Liver (tissue), 8 donors: ENCODE measurements at regions not wholly inside any gene's neighbourhood (a gene's known extent, or its start where the extent isn't known, plus 50 kb on each side); places are given as distances from the start of the nearest gene placed in this dataset.

Source experiments
- DNase-seq: peaks from one replicate; pipeline ENCODE4 v3.0.0-alpha.2; 2017; ENCODE audit warnings: low spot score
- H3K27ac ChIP-seq, 2 donors: one replicate each; pipeline ENCODE4 v1.7.0; 2013; ENCODE audit warnings: inconsistent platforms in 2 of 2, low read length in 2 of 2, control low read depth in 1 of 2, low read depth in 1 of 2, mild to moderate bottlenecking in 1 of 2
- H3K27me3 ChIP-seq, 4 donors: one replicate each; pipeline versions ENCODE4 v1.6.1 to v1.7.0; 2013; ENCODE audit warnings: low read length in 3 of 4, inconsistent platforms in 1 of 4, mild to moderate bottlenecking in 1 of 4, moderate library complexity in 1 of 4; ENCODE audit not compliant: control insufficient read depth in 4 of 4, insufficient read depth in 4 of 4
- H3K36me3 ChIP-seq, 4 donors: one replicate each; pipeline versions ENCODE4 v1.6.1 to v1.7.0; 2013; ENCODE audit warnings: low read length in 3 of 4, mild to moderate bottlenecking in 3 of 4, low read depth in 1 of 4, moderate library complexity in 1 of 4; ENCODE audit not compliant: control insufficient read depth in 4 of 4, insufficient read depth in 3 of 4
- H3K4me1 ChIP-seq, 4 donors: one replicate each; pipeline versions ENCODE4 v1.6.1 to v1.7.0; 2013; ENCODE audit warnings: low read length in 3 of 4, mild to moderate bottlenecking in 3 of 4, moderate library complexity in 1 of 4; ENCODE audit not compliant: control insufficient read depth in 4 of 4, insufficient read depth in 4 of 4
- H3K4me3 ChIP-seq, 3 donors: one replicate each; pipeline versions ENCODE4 v1.6.1 to v1.7.0; 2013; ENCODE audit warnings: low read length in 3 of 3, control low read depth in 1 of 3, low read depth in 1 of 3, mild to moderate bottlenecking in 1 of 3
- H3K9ac ChIP-seq, 2 donors: one replicate each; pipeline ENCODE4 v1.7.0; 2013; ENCODE audit warnings: low read length in 2 of 2, mild to moderate bottlenecking in 2 of 2, moderate library complexity in 2 of 2, control low read depth in 1 of 2, low read depth in 1 of 2
- H3K9me3 ChIP-seq, 4 donors: one replicate each; pipeline versions ENCODE4 v1.6.1 to v1.7.0; 2013; ENCODE audit warnings: low read length in 3 of 4; ENCODE audit not compliant: control insufficient read depth in 4 of 4
- ATF3 ChIP-seq: IDR thresholded peaks from 2 replicates; pipeline ENCODE4 v1.6.1; 2016; ENCODE audit warnings: antibody characterized with exemption
- CTCF ChIP-seq: fragments of 150-350 bp; IDR thresholded peaks from 2 replicates; pipeline ENCODE4 v1.5.1; 2017; ENCODE audit warnings: improper control_type of control experiment, low read depth, low read length; ENCODE audit not compliant: missing input control
- EGR1 ChIP-seq, 2 donors: IDR thresholded peaks; 2 replicates each; pipeline ENCODE4 v1.6.1; 2016 to 2018; ENCODE audit warnings: antibody characterized with exemption in 2 of 2, low read depth in 2 of 2
- FOXA1 ChIP-seq: IDR thresholded peaks from 2 replicates; pipeline ENCODE4 v1.6.1; 2016; ENCODE audit warnings: antibody characterized with exemption
- FOXA2 ChIP-seq: IDR thresholded peaks from 2 replicates; pipeline ENCODE4 v1.6.1; 2016; ENCODE audit warnings: antibody characterized with exemption
- GABPA ChIP-seq, 2 donors: IDR thresholded peaks in 1 of 2; conservative IDR thresholded peaks in 1 of 2; 2 replicates each; pipeline ENCODE4 v1.6.1; 2016; ENCODE audit warnings: antibody characterized with exemption in 2 of 2, mild to moderate bottlenecking in 1 of 2, moderate library complexity in 1 of 2
- HNF4A ChIP-seq, 2 donors: conservative IDR thresholded peaks; 2 replicates each; pipeline ENCODE4 v1.6.1; 2016; ENCODE audit warnings: antibody characterized with exemption in 2 of 2, mild to moderate bottlenecking in 2 of 2
- HNF4G ChIP-seq: IDR thresholded peaks from 2 replicates; pipeline ENCODE4 v1.6.1; 2016; ENCODE audit warnings: antibody characterized with exemption
- MAX ChIP-seq: IDR thresholded peaks from 2 replicates; pipeline ENCODE4 v1.6.1; 2016; ENCODE audit warnings: antibody characterized with exemption
- NR2F2 ChIP-seq: IDR thresholded peaks from 2 replicates; pipeline ENCODE4 v1.6.1; 2016; ENCODE audit warnings: antibody characterized with exemption
- RAD21 ChIP-seq, 2 donors: IDR thresholded peaks; 2 replicates each; pipeline ENCODE4 v1.6.1; 2016; ENCODE audit warnings: antibody characterized with exemption in 2 of 2, mild to moderate bottlenecking in 2 of 2
- REST ChIP-seq: IDR thresholded peaks from 2 replicates; pipeline ENCODE4 v1.6.1; 2016; ENCODE audit warnings: antibody characterized with exemption, mild to moderate bottlenecking
- RXRA ChIP-seq, 2 donors: IDR thresholded peaks; 2 replicates each; pipeline ENCODE4 v1.6.1; 2017 to 2018; ENCODE audit warnings: antibody characterized with exemption in 2 of 2, mild to moderate bottlenecking in 1 of 2
- SP1 ChIP-seq: IDR thresholded peaks from 2 replicates; pipeline ENCODE4 v1.6.1; 2018; ENCODE audit warnings: antibody characterized with exemption, mild to moderate bottlenecking
- TAF1 ChIP-seq: conservative IDR thresholded peaks from 2 replicates; pipeline ENCODE4 v1.6.1; 2016; ENCODE audit warnings: antibody characterized with exemption, mild to moderate bottlenecking
- YY1 ChIP-seq: IDR thresholded peaks from 2 replicates; pipeline ENCODE4 v1.6.1; 2016; ENCODE audit warnings: antibody characterized with exemption, mild to moderate bottlenecking
- ZBTB33 ChIP-seq: IDR thresholded peaks from 2 replicates; pipeline ENCODE4 v1.6.1; 2016; ENCODE audit warnings: antibody characterized with exemption
- WGBS: extraction: QIAGEN DNeasy Blood & Tissue Kit; methylation state at CpG from one replicate; pipeline ENCODE4 v1.1.7; 2013; 5-methylcytosine and 5-hydroxymethylcytosine counted together
- donor health status: healthy.
- donor health status: healthy.
- donor health status: healthy.
- donor health status: healthy.
- donor health status: healthy.

GRCh38 chrX:28223991-28224390 is 242.7 kb upstream of the DCAF8L1 start:
- Histone ChIP-seq H3K4me3 (no peak overlapping the region), H3K27ac (no peak overlapping the region), H3K36me3 (no peaks in the 10 kb centered on the region), H3K4me1 (no peaks in the 10 kb centered on the region), H3K27me3 (no peaks in the 10 kb centered on the region), H3K9ac (no peak overlapping the region), H3K9me3 (no peaks in the 10 kb centered on the region)
- TF ChIP-seq FOXA1 (no peak), GABPA (IDR thresholded peaks at IDR 0.05 in 1 of 2, conservative IDR thresholded peaks at IDR 0.05 in 1 of 2) (no peak), RXRA (IDR thresholded peaks at IDR 0.05) (no peak), HNF4A (conservative IDR thresholded peaks at IDR 0.05) (no peak), NR2F2 (no peak), MAX (no peak), REST (no peak), ZBTB33 (no peak), HNF4G (no peak), ATF3 (no peak), TAF1 (no peak), EGR1 (IDR thresholded peaks at IDR 0.05; ENCODE audit: low read depth in 2 of 2) (no peak), YY1 (no peak), FOXA2 (no peak), SP1 (no peak), CTCF (no peak), RAD21 (IDR thresholded peaks at IDR 0.05) (no peak)
- 92% methylated on average over 3 of the region's 3 CpGs for WGBS
- no peak for DNase-seq

GRCh38 chrX:28223469-28223868 is 242.2 kb upstream of the DCAF8L1 start:
- no peak for DNase-seq
- Histone ChIP-seq H3K9me3 (no peaks in the 10 kb centered on the region), H3K27ac (no peak overlapping the region), H3K4me3 (no peak overlapping the region), H3K9ac (no peak overlapping the region), H3K4me1 (no peaks in the 10 kb centered on the region), H3K36me3 (no peaks in the 10 kb centered on the region), H3K27me3 (no peaks in the 10 kb centered on the region)
- peak; percentile 33 to 35 for TF ChIP-seq HNF4A (conservative IDR thresholded peaks at IDR 0.05)
- no peak for TF ChIP-seq FOXA2
- 34% methylated on average over 5 of the region's 5 CpGs for WGBS
